Glutamatergic neuron (in vitro differentiated cells): ENCODE measurements at regions not wholly inside any gene's neighbourhood (a gene's known extent, or its start where the extent isn't known, plus 50 kb on each side); places are given as distances from the start of the nearest gene placed in this dataset.
"Not testable (repeated sequence)": the region's sequence is repeated elsewhere in the genome, so short reads cannot be mapped to it uniquely, and the experiment has no call there.

Experiments used
- DNase-seq: peaks from one replicate; pipeline ENCODE4 v3.0.0; 2022
- H3K27ac Mint-ChIP-seq: one replicate; pipeline ENCODE4 v1.8.0; 2020; ENCODE audit warnings: mild to moderate bottlenecking, mixed read lengths, inconsistent platforms; ENCODE audit not compliant: unreplicated experiment
- H3K27me3 Mint-ChIP-seq: one replicate; pipeline ENCODE4 v1.8.0; 2020; ENCODE audit warnings: mild to moderate bottlenecking, moderate library complexity, mixed read lengths, inconsistent platforms; ENCODE audit not compliant: unreplicated experiment
- H3K36me3 Mint-ChIP-seq: one replicate; pipeline ENCODE4 v1.8.0; 2020; ENCODE audit warnings: mild to moderate bottlenecking, mixed read lengths, inconsistent platforms; ENCODE audit not compliant: unreplicated experiment
- H3K4me1 Mint-ChIP-seq: one replicate; pipeline ENCODE4 v1.8.0; 2020; ENCODE audit warnings: mild to moderate bottlenecking, low read depth, mixed read lengths, inconsistent platforms; ENCODE audit not compliant: unreplicated experiment
- H3K4me3 Mint-ChIP-seq: one replicate; pipeline ENCODE4 v1.8.0; 2020; ENCODE audit warnings: mild to moderate bottlenecking, mixed read lengths, inconsistent platforms; ENCODE audit not compliant: unreplicated experiment
- H3K9me3 Mint-ChIP-seq: one replicate; pipeline ENCODE4 v1.8.0; 2020; ENCODE audit warnings: mild to moderate bottlenecking, moderate library complexity, mixed read lengths, inconsistent platforms; ENCODE audit not compliant: unreplicated experiment
- CTCF ChIP-seq: fragments of 200-600 bp; sonication (generic); IDR thresholded peaks from one replicate; pipeline ENCODE4 v1.5.0; 2021; ENCODE audit not compliant: partially characterized antibody, unreplicated experiment

DNA sequence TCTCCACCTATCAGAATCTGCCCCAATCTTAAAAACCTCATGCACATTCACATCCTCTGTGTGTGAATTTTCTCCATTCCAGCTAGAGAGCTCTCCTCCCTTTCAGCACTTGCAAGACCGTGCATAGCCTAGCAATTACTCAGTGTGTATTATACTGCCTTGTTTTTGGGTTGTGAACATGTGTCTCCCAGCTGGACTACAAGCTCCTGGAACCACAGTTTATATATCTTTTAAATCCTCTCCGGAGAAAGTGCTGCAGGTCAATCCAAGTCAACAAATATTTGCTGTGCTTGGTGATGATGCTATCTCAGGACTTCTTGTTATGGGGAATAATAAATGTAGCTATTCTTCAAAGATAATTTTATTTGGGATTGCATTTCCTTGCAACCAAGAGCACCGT is 58.2 kb upstream of the MEX3C start:
- no peak overlapping the region for H3K27ac Mint-ChIP-seq
- TF ChIP-seq CTCF, result no peak
- H3K27me3 Mint-ChIP-seq, result no peaks in the 10 kb centered on the region
- no peaks in the 10 kb centered on the region for H3K36me3 Mint-ChIP-seq
- H3K4me3 Mint-ChIP-seq, result no peak overlapping the region
- no peaks in the 10 kb centered on the region for H3K9me3 Mint-ChIP-seq
- peaks cover 1% of the 10 kb centered on the region for H3K4me1 Mint-ChIP-seq
- no peak for DNase-seq

DNA sequence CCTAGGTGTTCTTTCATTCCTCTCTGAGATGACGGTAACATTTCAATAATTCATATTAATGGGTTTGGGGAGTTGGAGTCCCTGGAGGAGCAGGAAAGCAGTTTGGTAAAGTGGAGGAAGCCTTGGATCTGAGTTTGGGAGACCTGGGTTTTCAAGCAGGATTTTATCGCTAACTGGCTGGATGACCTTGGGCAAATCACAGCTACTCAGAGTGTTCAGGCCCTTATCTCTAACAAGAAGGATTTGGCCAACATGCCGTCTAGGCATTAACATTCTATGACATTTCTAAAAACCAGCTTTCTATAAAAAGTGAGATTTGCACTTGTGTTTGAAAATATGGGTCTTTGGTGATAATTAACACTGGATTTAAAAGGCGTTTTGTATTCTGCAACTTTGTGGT is 59.7 kb upstream of the MEX3C start:
- no peak overlapping the region for H3K4me3 Mint-ChIP-seq
- no peak overlapping the region for H3K27ac Mint-ChIP-seq
- no peak for TF ChIP-seq CTCF
- no peaks in the 10 kb centered on the region for H3K36me3 Mint-ChIP-seq
- no peak for DNase-seq
- H3K4me1 Mint-ChIP-seq, result no peaks in the 10 kb centered on the region
- no peaks in the 10 kb centered on the region for H3K27me3 Mint-ChIP-seq
- no peaks in the 10 kb centered on the region for H3K9me3 Mint-ChIP-seq

- TF ChIP-seq CTCF, result no peak
- Mint-ChIP-seq H3K36me3 (no peaks in the 10 kb centered on the region), H3K9me3 (no peaks in the 10 kb centered on the region), H3K4me1 (no peaks in the 10 kb centered on the region), H3K27me3 (no peaks in the 10 kb centered on the region), H3K4me3 (no peak overlapping the region), H3K27ac (no peak overlapping the region)
- no peak for DNase-seq
These were observed 62.6 kb upstream of the MEX3C start for GRCh38 chr18:51260118-51260517.

DNA sequence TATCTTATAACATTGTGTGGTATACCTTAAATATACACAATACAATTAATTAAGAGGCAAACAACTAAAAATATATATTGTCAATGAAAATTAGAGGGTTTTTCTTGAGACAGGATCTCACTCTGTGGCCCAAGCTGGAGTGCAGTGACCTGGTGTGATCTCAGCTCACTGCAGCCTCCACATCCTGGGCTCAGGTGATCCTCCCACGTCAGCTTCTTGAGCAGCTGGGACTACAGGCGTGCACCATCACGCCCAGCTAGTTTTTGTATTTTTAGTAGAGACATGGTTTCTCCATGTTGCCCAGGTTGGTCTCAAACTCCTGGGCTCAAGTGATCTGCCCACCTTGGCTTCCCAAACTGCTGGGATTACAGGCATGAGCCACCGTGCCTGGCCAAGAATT is 68.6 kb upstream of the MEX3C start:
- DNase-seq, H3K9me3 Mint-ChIP-seq, H3K27me3 Mint-ChIP-seq, H3K4me1 Mint-ChIP-seq, H3K36me3 Mint-ChIP-seq, H3K4me3 Mint-ChIP-seq, H3K27ac Mint-ChIP-seq: not testable (repeated sequence)

GRCh38 chr18:51266773-51267172 is 69.3 kb upstream of the MEX3C start:
- no peaks in the 10 kb centered on the region for H3K27me3 Mint-ChIP-seq
- H3K4me3 Mint-ChIP-seq, result no peak overlapping the region
- no peak for DNase-seq
- H3K36me3 Mint-ChIP-seq, result no peaks in the 10 kb centered on the region
- no peak overlapping the region for H3K27ac Mint-ChIP-seq
- H3K4me1 Mint-ChIP-seq, result no peaks in the 10 kb centered on the region
- H3K9me3 Mint-ChIP-seq, result no peaks in the 10 kb centered on the region
- TF ChIP-seq CTCF, result no peak

DNA sequence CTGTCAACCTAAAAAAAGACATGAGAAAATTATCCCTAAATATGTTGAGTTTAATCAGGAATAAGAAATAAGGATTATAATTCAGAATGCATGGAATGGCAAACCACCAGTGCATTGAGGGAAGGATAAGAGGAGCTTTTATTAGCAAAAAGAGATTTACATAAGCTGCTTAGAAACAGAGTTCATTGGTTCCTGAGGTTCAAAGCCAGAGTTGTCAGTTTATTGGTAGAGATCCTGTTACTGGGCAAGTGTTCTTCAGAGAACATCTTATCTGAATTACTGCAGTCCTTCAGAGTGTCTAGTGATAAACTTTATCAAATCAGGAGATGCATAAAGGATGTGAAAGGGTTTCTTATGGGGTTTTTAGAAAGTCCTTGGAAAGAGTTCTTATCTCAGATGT is 76.0 kb upstream of the MEX3C start:
- Mint-ChIP-seq H3K27ac (no peak overlapping the region), H3K36me3 (no peaks in the 10 kb centered on the region), H3K4me3 (no peak overlapping the region), H3K9me3 (peaks cover 2% of the 10 kb centered on the region), H3K27me3 (no peaks in the 10 kb centered on the region), H3K4me1 (peaks cover 2% of the 10 kb centered on the region)
- DNase-seq, result no peak
- no peak for TF ChIP-seq CTCF
